SK-N-SH treated with all-trans-retinoic acid at 6 μM for 48 hours (cell line): ENCODE measurements at regions not wholly inside any gene's neighbourhood (a gene's known extent, or its start where the extent isn't known, plus 50 kb on each side); places are given as distances from the start of the nearest gene placed in this dataset.

Source experiments
- ARNTL ChIP-seq: fragments of 450-650 bp; formaldehyde crosslinking; IDR thresholded peaks from 2 replicates; pipeline ENCODE4 v1.5.0; 2020; ENCODE audit warnings: low read depth, mild to moderate bottlenecking, moderate library complexity, borderline replicate concordance
- SNAI2 ChIP-seq: fragments of 250-450 bp; sonication (Bioruptor Pico); IDR thresholded peaks from 2 replicates; pipeline ENCODE4 v1.5.0; 2020; ENCODE audit warnings: mild to moderate bottlenecking, moderate library complexity
- ZFP3 ChIP-seq: fragments of 250-450 bp; sonication (Bioruptor Pico); IDR thresholded peaks from 2 replicates; pipeline ENCODE4 v1.5.0; 2020; ENCODE audit warnings: mild to moderate bottlenecking, moderate library complexity
- ZFP30 ChIP-seq: fragments of 450-650 bp; formaldehyde crosslinking; IDR thresholded peaks from 2 replicates; pipeline ENCODE4 v1.5.0; 2022; ENCODE audit warnings: mild to moderate bottlenecking, moderate library complexity
- ZNF8 ChIP-seq: fragments of 450-650 bp; formaldehyde crosslinking; IDR thresholded peaks from 2 replicates; pipeline ENCODE4 v1.5.0; 2020; ENCODE audit warnings: mild to moderate bottlenecking, moderate library complexity
- TF ChIP-seq, protein P1 (sequence below): fragments of 250-450 bp; sonication (Bioruptor Pico); IDR thresholded peaks from 2 replicates; pipeline ENCODE4 v1.8.0; 2020; ENCODE audit warnings: mild to moderate bottlenecking, moderate library complexity, borderline replicate concordance

DNA sequence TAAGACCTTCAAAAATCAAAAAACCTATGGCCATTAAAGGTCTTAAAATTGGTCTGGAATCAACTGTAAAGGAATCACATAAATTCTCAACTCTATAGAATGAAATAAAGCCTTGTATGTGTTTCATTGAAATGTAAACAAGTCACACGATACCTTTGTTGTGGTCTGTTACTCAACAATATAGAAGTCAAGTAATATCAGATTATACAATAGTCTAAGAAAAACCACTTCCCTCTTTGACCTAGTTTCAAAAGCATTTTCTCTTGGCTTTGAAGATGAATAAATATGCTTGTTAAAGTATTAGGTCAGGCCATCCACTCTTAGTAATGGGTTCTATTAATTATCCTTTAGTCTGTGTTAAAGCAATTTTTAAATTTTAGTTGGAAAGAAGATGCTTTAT is 79.8 kb upstream of the DIO2 start:
- TF ChIP-seq ZFP3 (CRISPR knock-in tag) (no peak), ZNF8 (CRISPR knock-in tag) (no peak), SNAI2 (CRISPR knock-in tag) (no peak), ARNTL (no peak), ZFP30 (no peak)
- TF ChIP-seq, protein P1, sequence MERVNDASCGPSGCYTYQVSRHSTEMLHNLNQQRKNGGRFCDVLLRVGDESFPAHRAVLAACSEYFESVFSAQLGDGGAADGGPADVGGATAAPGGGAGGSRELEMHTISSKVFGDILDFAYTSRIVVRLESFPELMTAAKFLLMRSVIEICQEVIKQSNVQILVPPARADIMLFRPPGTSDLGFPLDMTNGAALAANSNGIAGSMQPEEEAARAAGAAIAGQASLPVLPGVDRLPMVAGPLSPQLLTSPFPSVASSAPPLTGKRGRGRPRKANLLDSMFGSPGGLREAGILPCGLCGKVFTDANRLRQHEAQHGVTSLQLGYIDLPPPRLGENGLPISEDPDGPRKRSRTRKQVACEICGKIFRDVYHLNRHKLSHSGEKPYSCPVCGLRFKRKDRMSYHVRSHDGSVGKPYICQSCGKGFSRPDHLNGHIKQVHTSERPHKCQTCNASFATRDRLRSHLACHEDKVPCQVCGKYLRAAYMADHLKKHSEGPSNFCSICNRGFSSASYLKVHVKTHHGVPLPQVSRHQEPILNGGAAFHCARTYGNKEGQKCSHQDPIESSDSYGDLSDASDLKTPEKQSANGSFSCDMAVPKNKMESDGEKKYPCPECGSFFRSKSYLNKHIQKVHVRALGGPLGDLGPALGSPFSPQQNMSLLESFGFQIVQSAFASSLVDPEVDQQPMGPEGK (CRISPR knock-in tag) = no peak
